ENCODE measurements at regions not wholly inside any gene's neighbourhood (a gene's known extent, or its start where the extent isn't known, plus 50 kb on each side); places are given as distances from the start of the nearest gene placed in this dataset.

GRCh38 chr14:48735607-48736006 is 850.6 kb downstream of the RPS29 start:
- POLR2A ChIA-PET: no interaction called here
- intact Hi-C loops (cut with micrococcal nuclease): no loop called here
- DNase-seq (no peak), ATAC-seq (ENCODE audit: low read depth) (no peak)
- Mint-ChIP-seq H3K4me1 (no peaks in the 10 kb centered on the region), H3K27me3 (no peaks in the 10 kb centered on the region), H3K27ac (no peak overlapping the region), H3K36me3 (ENCODE audit: low read depth) (no peaks in the 10 kb centered on the region), H3K9me3 (peaks cover 7% of the 10 kb centered on the region), H3K4me3 (no peak overlapping the region)
- CTCF ChIA-PET: no interaction called here
- TF ChIP-seq CTCF (IDR thresholded peaks at IDR 0.05): no peak

GRCh38 chr14:48731260-48731659 is 854.9 kb downstream of the RPS29 start:
- Mint-ChIP-seq H3K9me3 (peaks cover 7% of the 10 kb centered on the region), H3K27me3 (no peaks in the 10 kb centered on the region), H3K27ac (no peak overlapping the region), H3K4me1 (no peaks in the 10 kb centered on the region), H3K36me3 (ENCODE audit: low read depth) (no peaks in the 10 kb centered on the region), H3K4me3 (no peak overlapping the region)
- no peak for TF ChIP-seq CTCF (IDR thresholded peaks at IDR 0.05)
- DNase-seq (no peak), ATAC-seq (ENCODE audit: low read depth) (no peak)
- intact Hi-C loops (cut with micrococcal nuclease): no loop called here
- ChIA-PET CTCF (no interaction called here), POLR2A (no interaction called here)

- ChIA-PET CTCF (no interaction called here), POLR2A (no interaction called here)
- H3K9me3 Mint-ChIP-seq: no peaks in the 10 kb centered on the region
- H3K27me3 Mint-ChIP-seq: no peaks in the 10 kb centered on the region
- H3K4me1 Mint-ChIP-seq: no peaks in the 10 kb centered on the region
- no peak overlapping the region for H3K4me3 Mint-ChIP-seq
- ATAC-seq (ENCODE audit: low read depth) (no peak), DNase-seq (no peak)
- no peaks in the 10 kb centered on the region for H3K36me3 Mint-ChIP-seq (ENCODE audit: low read depth)
- no peak overlapping the region for H3K27ac Mint-ChIP-seq
- intact Hi-C loops (cut with micrococcal nuclease): no loop called here
- TF ChIP-seq CTCF (IDR thresholded peaks at IDR 0.05): no peak
Measured at GRCh38 chr14:48726080-48726642, 860.0 kb downstream of the RPS29 start.

- Mint-ChIP-seq H3K36me3 (ENCODE audit: low read depth) (no peaks in the 10 kb centered on the region), H3K4me3 (no peak overlapping the region), H3K4me1 (no peaks in the 10 kb centered on the region), H3K27me3 (no peaks in the 10 kb centered on the region), H3K27ac (no peak overlapping the region), H3K9me3 (no peaks in the 10 kb centered on the region)
- ChIA-PET POLR2A (no interaction called here), CTCF (no interaction called here)
- DNase-seq (no peak), ATAC-seq (ENCODE audit: low read depth) (no peak)
- no peak for TF ChIP-seq CTCF (IDR thresholded peaks at IDR 0.05)
- intact Hi-C loops (cut with micrococcal nuclease): no loop called here
Measured at GRCh38 chr14:48725051-48725734, 861.0 kb downstream of the RPS29 start.

- Mint-ChIP-seq H3K9me3 (no peaks in the 10 kb centered on the region), H3K27me3 (no peaks in the 10 kb centered on the region), H3K36me3 (ENCODE audit: low read depth) (no peaks in the 10 kb centered on the region), H3K4me1 (no peaks in the 10 kb centered on the region), H3K27ac (no peak overlapping the region), H3K4me3 (no peak overlapping the region)
- TF ChIP-seq CTCF (IDR thresholded peaks at IDR 0.05): no peak
- no peak for DNase-seq
- intact Hi-C loops (cut with micrococcal nuclease): no loop called here
- no peak for ATAC-seq (ENCODE audit: low read depth)
- ChIA-PET CTCF (no interaction called here), POLR2A (no interaction called here)
Measured at GRCh38 chr14:48723841-48724495, 862.2 kb downstream of the RPS29 start.
